GM12878 (cell line): ENCODE measurements at regions not wholly inside any gene's neighbourhood (a gene's known extent, or its start where the extent isn't known, plus 50 kb on each side); places are given as distances from the start of the nearest gene placed in this dataset.
"Not testable (repeated sequence)": the region's sequence is repeated elsewhere in the genome, so short reads cannot be mapped to it uniquely, and the experiment has no call there.

Source experiments
- EZH2 ChIP-seq: IDR thresholded peaks from 2 replicates; pipeline ENCODE4 v1.6.1; 2012; ENCODE audit warnings: low read depth, mild to moderate bottlenecking, control low read depth, inconsistent platforms, low read length, borderline replicate concordance; ENCODE audit not compliant: control insufficient read depth
- HCFC1 ChIP-seq: fragments of 150-350 bp; IDR thresholded peaks from 2 replicates; pipeline ENCODE4 v1.6.1; 2014; ENCODE audit warnings: low read length
- TF ChIP-seq, protein P1 (sequence below), 3 experiments: IDR thresholded peaks in 2 of 3; conservative IDR thresholded peaks in 1 of 3; 2 replicates each; pipeline ENCODE4 v1.5.1; 2011; ENCODE audit warnings: low read depth in 3 of 3, low read length in 3 of 3, mild to moderate bottlenecking in 3 of 3, control low read depth in 2 of 3, moderate library complexity in 2 of 3, inconsistent platforms in 1 of 3, mixed read lengths in 1 of 3; ENCODE audit not compliant: control insufficient read depth in 2 of 3, insufficient read depth in 1 of 3; ENCODE audit errors: extremely low read depth in 1 of 3

DNA sequence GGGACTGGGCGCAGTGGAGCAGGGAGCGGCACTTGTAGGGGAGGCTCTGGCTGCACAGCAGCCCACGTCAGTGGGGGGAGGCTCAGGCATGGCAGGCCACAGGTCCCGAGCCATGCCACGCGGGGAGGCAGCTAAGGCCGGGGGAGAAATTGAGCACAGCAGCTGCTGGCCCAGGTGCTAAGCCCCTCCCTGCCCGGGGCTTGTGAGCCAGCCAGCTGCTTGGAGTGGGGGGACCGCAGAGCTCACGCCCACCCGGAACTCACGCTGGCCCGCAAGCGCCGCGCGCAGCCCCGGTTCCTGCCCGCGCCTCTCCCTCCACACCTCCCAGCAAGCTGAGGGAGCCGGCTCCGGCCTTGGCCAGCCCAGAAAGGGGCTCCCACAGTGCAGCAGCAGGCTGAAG is 193.5 kb upstream of the DNAJC19 start:
- TF ChIP-seq, protein P1, sequence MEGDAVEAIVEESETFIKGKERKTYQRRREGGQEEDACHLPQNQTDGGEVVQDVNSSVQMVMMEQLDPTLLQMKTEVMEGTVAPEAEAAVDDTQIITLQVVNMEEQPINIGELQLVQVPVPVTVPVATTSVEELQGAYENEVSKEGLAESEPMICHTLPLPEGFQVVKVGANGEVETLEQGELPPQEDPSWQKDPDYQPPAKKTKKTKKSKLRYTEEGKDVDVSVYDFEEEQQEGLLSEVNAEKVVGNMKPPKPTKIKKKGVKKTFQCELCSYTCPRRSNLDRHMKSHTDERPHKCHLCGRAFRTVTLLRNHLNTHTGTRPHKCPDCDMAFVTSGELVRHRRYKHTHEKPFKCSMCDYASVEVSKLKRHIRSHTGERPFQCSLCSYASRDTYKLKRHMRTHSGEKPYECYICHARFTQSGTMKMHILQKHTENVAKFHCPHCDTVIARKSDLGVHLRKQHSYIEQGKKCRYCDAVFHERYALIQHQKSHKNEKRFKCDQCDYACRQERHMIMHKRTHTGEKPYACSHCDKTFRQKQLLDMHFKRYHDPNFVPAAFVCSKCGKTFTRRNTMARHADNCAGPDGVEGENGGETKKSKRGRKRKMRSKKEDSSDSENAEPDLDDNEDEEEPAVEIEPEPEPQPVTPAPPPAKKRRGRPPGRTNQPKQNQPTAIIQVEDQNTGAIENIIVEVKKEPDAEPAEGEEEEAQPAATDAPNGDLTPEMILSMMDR (IDR thresholded peaks at IDR 0.05 in 2 of 3, conservative IDR thresholded peaks at IDR 0.05 in 1 of 3; ENCODE audit: control insufficient read depth in 2 of 3, extremely low read depth in 1 of 3, insufficient read depth in 1 of 3, low read depth in 3 of 3, low read length in 3 of 3): not testable (repeated sequence)
- TF ChIP-seq EZH2, HCFC1: not testable (repeated sequence)
